PFSK-1 (cell line): ENCODE measurements at regions not wholly inside any gene's neighbourhood (a gene's known extent, or its start where the extent isn't known, plus 50 kb on each side); places are given as distances from the start of the nearest gene placed in this dataset.

ENCODE experiments used
- FOXP2 ChIP-seq: optimal IDR thresholded peaks from 2 replicates; pipeline ENCODE3; 2011; ENCODE audit warnings: borderline replicate concordance, control low read depth, inconsistent platforms; ENCODE audit not compliant: insufficient read depth; ENCODE audit errors: extremely low read length, extremely low read depth
- POLR2AphosphoS5 ChIP-seq: IDR thresholded peaks from 2 replicates; pipeline ENCODE4 v1.6.1; 2012; ENCODE audit warnings: low read depth, mild to moderate bottlenecking, control low read depth, low read length, moderate library complexity
- REST ChIP-seq, 2 experiments: IDR thresholded peaks; 2 replicates each; pipeline versions ENCODE4 v1.6.1 to v1.8.0; 2011 to 2012; ENCODE audit warnings: low read depth in 2 of 2, low read length in 2 of 2, control low read depth in 1 of 2, inconsistent platforms in 1 of 2, mild to moderate bottlenecking in 1 of 2, moderate library complexity in 1 of 2; ENCODE audit not compliant: insufficient read depth in 1 of 2
- SIN3A ChIP-seq: IDR thresholded peaks from 2 replicates; pipeline ENCODE4 v1.6.1; 2012; ENCODE audit warnings: mild to moderate bottlenecking, low read length, moderate library complexity, borderline replicate concordance; ENCODE audit not compliant: insufficient read depth
- TAF1 ChIP-seq: IDR thresholded peaks from 2 replicates; pipeline ENCODE4 v1.6.1; 2012; ENCODE audit warnings: low read length, control low read depth, borderline replicate concordance; ENCODE audit not compliant: insufficient read depth

GRCh38 chr4:136484996-136485395 lies 1047.3 kb downstream of the PCDH18 start:
- TF ChIP-seq TAF1 (no peak), POLR2AphosphoS5 (no peak), REST (IDR thresholded peaks at IDR 0.05; ENCODE audit: insufficient read depth in 1 of 2, low read depth in 2 of 2, low read length in 2 of 2) (no peak), SIN3A (no peak), FOXP2 (no peak)
